Liver (tissue), 3 donors: ENCODE measurements at regions not wholly inside any gene's neighbourhood (a gene's known extent, or its start where the extent isn't known, plus 50 kb on each side); places are given as distances from the start of the nearest gene placed in this dataset.

ENCODE experiments used
- CTCF ChIP-seq: fragments of 150-350 bp; IDR thresholded peaks from 2 replicates; pipeline ENCODE4 v1.5.1; 2017; ENCODE audit warnings: improper control_type of control experiment, low read depth, low read length; ENCODE audit not compliant: missing input control
- GABPA ChIP-seq, 2 donors: IDR thresholded peaks in 1 of 2; conservative IDR thresholded peaks in 1 of 2; 2 replicates each; pipeline ENCODE4 v1.6.1; 2016; ENCODE audit warnings: antibody characterized with exemption in 2 of 2, mild to moderate bottlenecking in 1 of 2, moderate library complexity in 1 of 2
- JUND ChIP-seq, 2 donors: IDR thresholded peaks; 2 replicates each; pipeline ENCODE4 v1.6.1; 2016; ENCODE audit warnings: antibody characterized with exemption in 2 of 2
- MAX ChIP-seq: IDR thresholded peaks from 2 replicates; pipeline ENCODE4 v1.6.1; 2016; ENCODE audit warnings: antibody characterized with exemption
- REST ChIP-seq: IDR thresholded peaks from 2 replicates; pipeline ENCODE4 v1.6.1; 2016; ENCODE audit warnings: antibody characterized with exemption, mild to moderate bottlenecking
- YY1 ChIP-seq: IDR thresholded peaks from 2 replicates; pipeline ENCODE4 v1.6.1; 2016; ENCODE audit warnings: antibody characterized with exemption, mild to moderate bottlenecking
- TF ChIP-seq, protein P1 (sequence below): IDR thresholded peaks from 2 replicates; pipeline ENCODE4 v1.6.1; 2016; ENCODE audit warnings: antibody characterized with exemption
- donor health status: healthy.
- donor health status: healthy.

DNA sequence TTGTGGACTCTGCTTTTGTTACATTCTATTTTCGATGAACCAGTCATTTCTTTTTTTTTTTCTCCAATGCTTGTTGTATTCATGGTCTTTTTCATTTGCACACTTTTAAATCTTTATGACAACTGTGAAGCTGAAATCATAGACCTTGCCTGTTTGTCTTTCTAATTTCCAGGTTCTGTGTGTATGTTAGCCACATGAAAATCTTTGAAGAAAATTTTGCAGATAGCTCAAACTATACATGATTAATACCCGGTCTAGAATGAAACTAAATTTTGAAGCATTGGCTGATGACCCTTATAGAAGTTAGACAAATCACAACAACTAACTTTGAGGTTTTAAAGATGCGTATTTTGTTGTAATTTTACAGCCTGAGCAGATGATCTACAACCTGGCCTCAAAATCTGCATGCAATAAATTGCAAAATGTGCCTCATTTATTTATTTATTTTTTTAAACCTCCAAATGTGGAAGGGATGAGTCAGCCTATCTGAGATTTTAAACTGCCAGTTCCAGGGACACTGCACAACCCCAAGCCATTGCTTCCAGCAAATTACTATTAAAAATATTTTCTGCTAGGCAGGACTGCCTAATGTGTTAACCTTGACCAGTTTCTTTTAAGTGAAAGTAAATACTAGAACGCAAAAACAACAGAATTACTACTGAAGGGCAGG, 96.3 kb upstream of the NAV3 start:
- TF ChIP-seq CTCF, result no peak
- no peak for TF ChIP-seq JUND (IDR thresholded peaks at IDR 0.05)
- TF ChIP-seq, protein P1, sequence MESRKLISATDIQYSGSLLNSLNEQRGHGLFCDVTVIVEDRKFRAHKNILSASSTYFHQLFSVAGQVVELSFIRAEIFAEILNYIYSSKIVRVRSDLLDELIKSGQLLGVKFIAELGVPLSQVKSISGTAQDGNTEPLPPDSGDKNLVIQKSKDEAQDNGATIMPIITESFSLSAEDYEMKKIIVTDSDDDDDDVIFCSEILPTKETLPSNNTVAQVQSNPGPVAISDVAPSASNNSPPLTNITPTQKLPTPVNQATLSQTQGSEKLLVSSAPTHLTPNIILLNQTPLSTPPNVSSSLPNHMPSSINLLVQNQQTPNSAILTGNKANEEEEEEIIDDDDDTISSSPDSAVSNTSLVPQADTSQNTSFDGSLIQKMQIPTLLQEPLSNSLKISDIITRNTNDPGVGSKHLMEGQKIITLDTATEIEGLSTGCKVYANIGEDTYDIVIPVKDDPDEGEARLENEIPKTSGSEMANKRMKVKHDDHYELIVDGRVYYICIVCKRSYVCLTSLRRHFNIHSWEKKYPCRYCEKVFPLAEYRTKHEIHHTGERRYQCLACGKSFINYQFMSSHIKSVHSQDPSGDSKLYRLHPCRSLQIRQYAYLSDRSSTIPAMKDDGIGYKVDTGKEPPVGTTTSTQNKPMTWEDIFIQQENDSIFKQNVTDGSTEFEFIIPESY, result no peak
- no peak for TF ChIP-seq REST
- no peak for TF ChIP-seq YY1
- no peak for TF ChIP-seq MAX
- no peak for TF ChIP-seq GABPA (IDR thresholded peaks at IDR 0.05 in 1 of 2, conservative IDR thresholded peaks at IDR 0.05 in 1 of 2)
